CD4-positive, alpha-beta T cell treated with Interleukin-4 for 4 hours (primary cell): ENCODE measurements at regions not wholly inside any gene's neighbourhood (a gene's known extent, or its start where the extent isn't known, plus 50 kb on each side); places are given as distances from the start of the nearest gene placed in this dataset.
A peak's percentile ranks its signal among the peaks of the same experiment; 100 is the strongest.

Source experiments
- DNase-seq: peaks from one replicate; pipeline ENCODE4 v3.0.0-alpha.2; 2020

DNA sequence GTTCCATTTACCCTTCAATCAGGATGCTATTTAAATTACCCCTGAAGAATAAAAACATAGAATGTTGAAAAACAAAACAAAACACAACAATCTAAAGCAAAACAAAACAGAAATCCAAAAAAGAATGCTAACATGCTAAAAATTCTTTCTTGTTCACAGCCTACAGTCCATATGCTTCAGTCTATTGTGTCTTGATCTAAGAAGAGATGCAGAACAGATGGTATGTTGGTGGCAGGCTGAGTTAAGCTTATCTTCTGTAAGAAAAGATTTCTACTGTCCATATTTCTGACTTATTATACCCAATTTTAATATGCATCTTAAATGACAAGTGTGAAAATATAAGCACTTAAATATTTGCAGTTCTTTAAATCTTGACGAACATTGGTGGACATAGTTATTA lies 356.1 kb upstream of the SLITRK1 start:
- DNase-seq, result no peak

DNA sequence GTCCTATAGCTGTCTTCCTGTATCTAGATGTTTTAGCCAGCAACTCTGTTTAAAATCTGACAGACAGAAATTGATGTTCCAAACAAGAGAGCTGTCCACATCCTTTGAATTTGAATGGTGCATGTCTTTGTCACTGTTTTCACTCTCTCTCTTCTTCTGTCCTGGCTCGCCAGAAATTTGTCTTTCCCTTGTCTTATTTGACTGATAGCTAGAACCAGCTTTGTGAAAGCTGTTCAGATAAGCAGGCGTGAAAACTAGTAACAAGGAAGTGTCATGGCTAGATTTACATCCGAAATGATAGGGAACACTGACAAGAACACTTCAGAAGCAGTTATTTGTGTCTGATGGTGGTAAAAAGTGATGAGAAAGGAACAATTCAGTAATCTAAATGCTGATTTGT lies 354.9 kb upstream of the SLITRK1 start:
- no peak for DNase-seq

DNA sequence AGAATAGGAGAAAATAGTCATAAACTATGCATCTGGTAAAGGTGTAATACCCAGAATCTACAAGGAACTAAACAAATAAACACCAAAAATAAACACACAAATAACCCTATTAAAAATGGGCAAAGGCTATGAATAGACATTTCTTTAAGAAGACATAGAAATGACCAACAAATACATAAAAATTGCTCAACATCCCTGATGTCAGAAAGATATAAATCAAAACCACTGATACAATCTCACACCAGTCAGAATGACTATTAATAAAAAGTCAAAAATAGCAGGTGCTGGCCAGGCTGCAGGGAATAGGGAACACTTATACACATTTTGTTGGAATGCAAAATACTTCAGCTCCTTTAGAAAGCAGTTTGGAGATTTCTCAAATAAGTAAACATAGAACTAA lies 352.1 kb upstream of the SLITRK1 start:
- DNase-seq, result no peak

DNA sequence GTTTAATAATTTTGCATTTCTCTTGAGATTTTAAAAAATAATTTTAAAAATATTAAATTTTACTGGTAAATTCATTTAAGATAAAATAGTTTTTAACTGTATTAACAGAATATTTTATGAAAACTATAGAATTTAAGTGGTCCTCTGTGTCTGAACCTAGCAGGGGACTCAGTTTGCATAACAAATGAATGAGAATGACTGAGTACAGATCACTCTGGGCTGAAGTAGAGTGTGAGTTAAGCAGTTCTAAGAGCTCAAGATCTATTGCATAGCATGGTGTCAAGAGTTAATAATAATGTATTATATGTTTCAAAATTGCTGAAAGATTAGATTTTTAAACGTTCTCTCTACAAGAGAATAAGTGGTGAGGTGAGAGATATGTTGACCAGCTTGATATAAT lies 348.3 kb upstream of the SLITRK1 start:
- DNase-seq, result no peak

DNA sequence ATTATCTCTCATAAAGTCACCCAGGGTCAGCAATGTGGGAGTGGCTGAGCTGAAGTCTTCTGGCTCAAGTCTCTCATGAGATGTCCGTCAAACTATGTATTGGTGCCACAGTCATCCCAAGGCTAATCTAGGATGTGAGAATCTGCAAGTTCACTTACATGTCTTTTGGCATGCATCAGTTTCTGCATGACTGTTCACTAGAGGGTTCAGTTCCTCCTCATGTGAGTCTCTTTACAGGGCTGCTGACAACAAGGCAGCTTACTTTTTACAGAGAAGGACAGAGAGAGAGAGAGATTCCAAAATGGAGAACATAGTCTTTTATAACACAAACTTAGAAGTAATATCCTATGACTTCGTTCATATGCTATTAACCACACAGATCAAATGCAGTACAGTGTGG lies 328.8 kb upstream of the SLITRK1 start:
- DNase-seq, result no peak

DNA sequence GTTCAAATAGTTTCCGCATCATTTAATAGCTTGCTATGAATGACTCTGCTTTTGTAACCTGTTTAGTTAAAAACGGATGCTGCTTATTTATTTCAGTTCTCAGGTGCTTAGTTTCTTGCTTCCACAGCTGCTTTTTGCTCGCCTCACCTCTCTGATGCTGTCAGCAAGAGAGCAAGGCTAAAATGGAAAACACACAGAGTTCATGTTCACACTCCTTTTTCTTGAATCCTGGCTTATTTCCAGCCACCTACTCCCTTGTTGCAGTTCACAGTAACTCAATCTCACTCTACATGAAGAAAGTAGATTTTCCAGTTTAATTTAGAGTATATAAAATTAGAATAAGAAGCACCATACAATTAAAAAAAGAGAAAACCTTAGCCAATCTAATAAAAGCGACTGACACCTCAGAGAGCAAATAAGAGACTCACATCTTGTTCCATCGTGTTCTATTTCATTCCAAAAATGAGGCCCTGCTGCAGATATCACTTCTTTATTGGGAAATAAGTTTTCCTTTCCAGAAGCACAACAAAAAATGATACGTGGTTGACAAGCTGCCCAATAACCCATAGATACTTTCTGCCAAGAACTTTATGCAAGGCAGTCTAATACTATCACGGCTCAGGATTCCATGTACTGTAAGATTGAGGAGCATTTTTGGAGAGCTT lies 326.1 kb upstream of the SLITRK1 start:
- no peak for DNase-seq

DNA sequence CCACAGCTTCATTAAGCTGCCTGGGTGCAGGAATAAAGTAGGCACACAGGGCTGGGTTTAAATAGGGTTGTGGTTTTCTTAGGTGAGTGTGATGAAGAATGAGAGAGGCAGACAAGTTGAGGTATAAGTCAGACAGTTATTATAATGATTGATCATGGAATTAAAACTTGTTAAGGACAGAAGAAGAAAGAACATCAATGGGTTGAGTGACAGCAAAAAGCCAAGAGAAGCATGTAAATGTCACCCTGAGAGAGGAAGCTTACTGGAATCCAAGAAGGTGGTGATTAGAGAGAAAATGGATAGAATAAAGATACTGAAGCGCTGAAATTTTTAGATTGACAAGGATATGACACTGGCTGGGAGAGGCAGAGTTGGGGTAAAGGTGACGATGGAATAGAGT lies 325.2 kb upstream of the SLITRK1 start:
- DNase-seq, result no peak

DNA sequence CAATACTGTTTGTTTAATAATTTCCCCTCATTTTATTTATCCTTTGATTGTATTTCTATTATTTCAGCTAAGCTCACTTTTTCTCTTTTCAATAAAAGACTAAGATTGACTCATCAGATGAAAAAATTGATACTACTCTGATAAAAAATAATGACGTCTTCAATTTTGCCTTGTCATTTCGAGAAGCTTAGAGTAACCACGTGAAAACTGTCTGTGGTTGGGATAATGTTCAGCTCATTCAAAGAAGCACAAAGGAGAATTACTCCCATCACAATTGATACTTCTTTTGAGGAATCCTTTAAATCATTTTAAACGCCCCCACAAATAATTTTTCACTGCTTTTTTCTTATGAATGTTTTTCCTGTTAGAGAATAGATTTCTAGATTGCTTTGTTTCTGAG lies 318.7 kb upstream of the SLITRK1 start:
- no peak for DNase-seq

DNA sequence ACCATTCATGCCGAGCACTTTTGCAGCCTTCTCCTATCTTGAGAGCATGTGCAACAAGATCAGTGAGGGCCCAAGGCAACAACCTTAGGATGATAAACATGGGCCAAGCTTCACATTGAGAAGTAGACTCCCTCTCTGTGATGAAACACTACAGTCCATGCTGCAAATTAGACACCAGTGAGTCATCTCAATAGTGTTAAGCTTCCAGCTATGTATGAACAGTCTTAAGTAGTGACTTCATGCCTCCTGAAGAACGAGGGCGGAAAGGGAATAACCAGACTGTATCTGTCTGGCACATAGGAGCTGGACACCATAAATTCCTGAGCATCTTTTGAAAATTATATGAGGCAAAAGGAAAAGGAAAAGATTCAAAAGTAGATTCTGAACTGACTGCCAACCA lies 309.9 kb upstream of the SLITRK1 start:
- no peak for DNase-seq

DNA sequence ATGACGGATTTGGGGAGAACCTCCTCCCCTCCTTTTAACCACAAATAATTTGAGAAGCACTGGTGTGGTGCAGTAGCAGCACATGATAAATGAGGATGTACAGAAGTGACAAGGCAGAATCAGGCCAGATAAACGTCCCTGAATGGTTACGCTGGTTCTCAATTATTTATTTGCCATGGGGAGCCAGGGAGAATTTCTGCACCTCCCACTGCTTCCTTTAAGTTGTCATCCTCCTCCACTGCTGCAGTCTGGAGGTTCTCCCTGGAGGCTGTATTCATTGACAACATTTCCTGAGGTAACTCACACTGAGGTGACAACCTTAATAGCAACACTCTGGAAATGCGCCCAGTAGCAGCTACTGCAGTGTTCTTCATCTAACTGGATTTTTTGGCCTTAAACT lies 308.9 kb upstream of the SLITRK1 start:
- no peak for DNase-seq

DNA sequence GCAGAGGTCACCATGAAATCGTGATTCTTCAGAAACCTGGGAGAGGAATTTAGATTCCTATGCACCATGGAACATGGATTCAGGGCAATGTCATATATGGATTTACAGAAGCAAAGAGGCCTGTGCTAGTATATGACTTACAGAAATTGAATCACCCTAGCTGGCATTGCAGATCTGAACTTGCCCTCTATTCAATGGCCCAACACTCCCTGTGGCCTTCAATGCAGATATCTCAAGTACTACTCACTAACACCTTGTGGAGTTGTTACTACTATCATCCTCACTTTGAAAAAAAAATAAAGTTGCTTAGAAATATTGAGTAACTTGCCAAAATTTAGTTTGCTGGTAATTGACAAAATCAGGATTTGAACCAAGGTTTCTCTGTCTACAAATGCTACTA lies 305.4 kb upstream of the SLITRK1 start:
- no peak for DNase-seq

DNA sequence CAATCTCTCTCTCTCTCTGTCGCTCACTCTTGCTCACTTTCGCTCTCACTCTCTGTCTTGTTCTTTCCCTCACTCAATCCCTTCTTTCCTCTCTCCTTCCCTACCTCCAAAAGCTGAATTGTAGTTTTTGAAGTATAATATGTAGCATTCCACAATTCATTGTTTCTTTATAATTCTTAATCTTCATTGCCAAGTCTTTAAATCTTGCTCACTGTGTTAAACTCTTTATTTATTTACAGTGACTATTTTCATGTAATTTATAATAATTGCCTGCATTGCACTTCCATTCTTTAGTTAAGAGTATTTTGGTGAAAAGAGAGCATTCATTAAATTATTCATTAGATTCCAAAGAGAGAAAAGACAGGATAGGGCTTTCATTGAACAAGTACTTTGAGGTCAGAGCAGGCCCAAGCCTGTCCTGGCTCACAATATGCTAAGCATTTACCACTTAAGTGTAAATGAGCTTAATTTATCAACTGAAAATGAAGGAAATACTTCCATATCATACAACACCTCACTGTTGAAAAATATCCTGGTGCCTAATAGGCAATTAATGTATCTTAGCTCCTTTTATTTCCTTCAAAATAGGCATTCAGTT lies 257.4 kb upstream of the SLITRK1 start:
- no peak for DNase-seq

DNA sequence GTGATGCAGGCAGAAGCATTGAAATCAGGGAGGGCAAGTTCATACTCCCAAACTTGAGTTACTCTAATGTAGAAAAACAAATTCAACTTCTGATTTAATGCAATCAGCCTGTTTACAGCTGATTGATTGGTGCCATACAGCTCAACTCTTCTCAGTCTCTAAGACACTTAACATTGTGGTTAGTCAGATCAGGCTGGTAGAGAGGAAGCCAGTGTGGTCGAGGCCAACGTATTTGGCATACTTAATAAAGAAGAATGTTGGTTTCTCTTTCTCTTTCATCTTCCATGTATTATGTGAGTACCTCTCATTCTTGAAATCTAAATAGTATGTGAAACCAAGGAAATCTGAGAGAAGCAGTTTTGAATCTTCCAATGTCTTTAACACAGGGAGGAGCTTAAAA lies 255.0 kb upstream of the SLITRK1 start:
- DNase-seq, result peak; percentile 85

DNA sequence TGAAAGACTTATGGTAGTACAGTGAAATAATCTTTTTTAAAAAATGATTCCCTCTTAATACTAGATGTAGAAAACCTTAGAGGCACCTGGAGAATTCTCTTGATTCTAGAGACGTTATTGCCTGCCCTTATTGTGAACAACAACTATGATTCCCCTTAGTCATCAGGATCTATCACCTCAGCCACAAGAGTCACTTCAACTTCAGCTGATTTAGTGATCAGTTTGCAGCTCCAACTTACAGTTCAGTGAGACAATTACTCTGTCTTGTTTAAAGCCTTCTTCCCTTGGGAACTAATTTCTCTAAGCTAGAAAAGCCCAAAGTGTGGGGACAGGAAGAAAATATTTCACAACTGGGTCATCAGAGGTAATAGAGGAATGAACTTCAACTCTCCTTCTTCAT lies 254.3 kb upstream of the SLITRK1 start:
- peak; percentile 56 for DNase-seq

DNA sequence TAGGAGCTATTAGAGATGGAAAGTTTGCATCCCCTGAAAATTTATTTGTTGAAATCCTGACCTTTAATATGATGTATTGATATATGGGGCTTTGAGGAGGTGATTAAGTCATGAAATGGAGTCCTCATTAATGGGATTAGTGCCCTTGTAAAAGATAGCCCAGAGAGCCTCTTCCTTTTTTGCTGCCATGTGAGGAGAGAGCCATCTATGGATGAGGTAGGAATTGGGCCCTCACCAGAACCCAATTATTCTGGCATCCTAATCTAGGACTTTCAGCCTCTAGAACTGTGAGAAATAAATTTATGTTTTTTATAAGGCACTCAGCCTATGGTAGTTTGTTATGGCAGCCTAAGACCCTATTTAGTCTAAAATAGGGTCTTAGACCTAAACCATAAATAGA lies 250.2 kb upstream of the SLITRK1 start:
- no peak for DNase-seq

DNA sequence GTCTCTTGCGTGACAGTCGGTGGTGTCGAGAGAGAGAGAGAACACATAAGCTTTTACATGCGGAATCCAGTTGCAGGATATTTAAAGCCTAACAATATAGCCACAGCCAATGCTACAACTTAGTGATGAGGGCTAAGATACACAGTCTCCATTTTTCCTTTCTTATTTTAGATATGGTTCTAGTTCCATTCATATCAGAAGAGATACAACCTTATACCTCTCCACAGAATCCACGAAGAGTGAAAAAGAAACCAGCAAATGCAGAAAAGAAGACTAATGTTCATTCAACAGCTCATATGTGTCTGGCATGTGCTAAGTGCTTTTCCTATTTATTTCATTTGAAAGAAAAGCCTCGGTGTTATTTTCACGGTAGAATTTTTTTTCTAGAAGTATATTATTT lies 249.0 kb upstream of the SLITRK1 start:
- DNase-seq, result no peak

DNA sequence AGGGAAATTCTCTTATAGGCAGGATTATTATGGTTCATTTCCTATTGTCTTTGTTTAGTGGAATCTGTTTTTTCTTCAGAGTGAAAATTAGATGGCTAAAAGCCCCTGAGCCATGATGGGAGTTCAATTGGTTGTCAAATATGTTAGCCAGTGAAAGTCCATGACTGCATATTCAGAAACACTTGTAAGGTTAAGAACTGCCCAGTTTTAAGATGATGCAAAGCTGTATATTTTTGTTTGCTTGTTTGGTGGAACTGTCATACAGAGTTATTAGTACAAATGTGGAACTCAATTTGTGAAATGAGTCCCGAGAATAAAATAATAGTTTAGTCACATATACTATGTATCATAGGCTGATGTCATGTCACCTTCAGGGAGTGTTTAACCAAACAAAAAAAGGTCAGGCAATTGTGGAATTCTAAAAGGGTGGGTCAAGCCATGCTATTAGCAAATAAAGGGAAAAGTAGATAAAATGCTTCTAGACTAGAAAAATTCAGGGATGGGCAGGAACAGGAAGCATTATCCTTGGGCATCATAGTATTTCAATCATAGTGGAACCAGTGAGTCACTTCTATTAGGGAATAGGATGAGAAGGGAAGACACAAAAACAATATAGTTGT lies 248.3 kb upstream of the SLITRK1 start:
- DNase-seq, result no peak

DNA sequence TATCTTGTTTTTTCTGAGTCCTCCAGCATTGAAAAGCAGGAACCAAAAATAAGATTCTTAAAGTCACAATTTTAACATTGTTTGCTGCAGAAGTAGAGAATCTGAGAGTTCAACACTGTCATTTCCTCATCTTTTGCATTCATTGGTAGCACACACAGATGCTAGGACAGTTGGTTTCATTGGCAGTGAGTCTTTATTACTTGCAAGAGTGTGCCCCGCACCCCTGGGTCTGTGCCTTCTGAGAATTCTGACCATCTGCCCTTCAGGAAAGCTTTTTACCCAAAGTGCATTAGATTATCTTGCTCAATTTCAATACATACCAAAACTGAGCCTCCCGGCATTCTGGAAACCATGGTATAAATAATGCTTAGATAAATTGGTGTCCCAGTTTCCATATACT lies 247.7 kb upstream of the SLITRK1 start:
- no peak for DNase-seq

DNA sequence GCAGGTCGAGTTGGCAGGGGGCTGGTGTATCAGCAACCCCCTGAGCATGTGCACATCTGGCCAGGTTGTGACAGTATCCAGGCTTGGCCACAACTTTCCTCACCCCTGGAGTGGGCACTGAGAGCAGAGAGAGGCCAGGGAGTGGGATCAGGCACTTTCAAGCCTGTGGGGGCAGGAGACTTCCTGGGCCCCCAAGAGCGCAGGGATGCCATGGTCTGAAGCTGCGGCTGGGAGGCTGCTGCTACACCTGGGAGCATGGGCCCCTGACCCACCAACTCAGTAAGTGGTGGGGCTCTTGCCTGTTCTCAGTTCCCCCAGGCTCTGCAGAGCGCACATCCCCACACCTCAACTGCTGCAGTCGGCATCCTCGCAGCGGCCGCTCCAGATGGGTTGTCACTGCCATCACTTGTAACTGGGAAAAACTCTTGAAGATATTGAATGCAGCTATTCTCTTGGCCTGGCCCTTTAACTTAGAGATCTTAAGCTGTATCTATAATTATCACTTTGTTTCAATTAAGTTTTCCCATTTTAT lies 245.4 kb upstream of the SLITRK1 start:
- no peak for DNase-seq

DNA sequence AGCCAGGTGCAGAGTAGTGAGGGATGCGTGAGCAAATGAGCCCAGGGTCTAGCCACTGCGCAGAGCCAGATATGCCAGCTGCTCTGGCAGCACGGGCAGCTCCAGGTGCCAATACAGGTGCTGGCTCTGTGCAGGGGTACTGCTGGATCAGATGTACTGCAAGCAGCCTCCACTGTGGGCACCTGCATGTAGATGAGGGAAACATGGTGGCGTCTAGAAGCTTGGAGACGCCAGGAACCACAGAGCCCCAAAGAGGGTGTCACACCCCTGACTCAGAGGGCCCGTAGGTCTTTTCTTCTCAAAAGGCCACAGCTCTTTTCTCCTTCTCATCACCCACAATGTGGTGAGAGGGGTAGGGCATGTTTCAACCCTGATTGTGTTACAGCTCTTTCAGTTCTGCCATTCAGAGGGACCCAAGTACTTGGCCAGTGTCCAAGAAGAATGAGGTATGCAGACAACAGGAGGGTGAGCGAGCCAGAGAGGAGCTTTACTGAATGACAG lies 244.4 kb upstream of the SLITRK1 start:
- peak; percentile 59 for DNase-seq

DNA sequence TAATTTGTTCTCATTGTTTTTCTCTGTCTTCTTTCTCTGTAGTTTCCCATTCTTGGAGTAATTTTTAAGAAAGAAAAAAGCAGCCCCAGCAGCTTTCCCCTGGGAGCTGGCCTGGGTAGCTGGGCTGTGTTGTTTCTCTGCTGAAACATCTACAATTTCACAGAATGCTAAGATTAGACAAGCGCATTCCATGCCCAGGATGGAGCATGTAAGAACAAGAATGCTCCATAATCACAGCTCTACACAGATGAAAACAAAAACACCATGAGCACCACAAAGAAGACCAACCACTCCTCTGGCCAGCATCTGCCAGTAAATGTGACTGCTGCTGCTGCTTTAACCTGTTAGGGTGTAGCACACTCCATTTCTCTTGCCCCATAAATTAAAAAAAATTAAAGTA lies 239.2 kb upstream of the SLITRK1 start:
- no peak for DNase-seq

DNA sequence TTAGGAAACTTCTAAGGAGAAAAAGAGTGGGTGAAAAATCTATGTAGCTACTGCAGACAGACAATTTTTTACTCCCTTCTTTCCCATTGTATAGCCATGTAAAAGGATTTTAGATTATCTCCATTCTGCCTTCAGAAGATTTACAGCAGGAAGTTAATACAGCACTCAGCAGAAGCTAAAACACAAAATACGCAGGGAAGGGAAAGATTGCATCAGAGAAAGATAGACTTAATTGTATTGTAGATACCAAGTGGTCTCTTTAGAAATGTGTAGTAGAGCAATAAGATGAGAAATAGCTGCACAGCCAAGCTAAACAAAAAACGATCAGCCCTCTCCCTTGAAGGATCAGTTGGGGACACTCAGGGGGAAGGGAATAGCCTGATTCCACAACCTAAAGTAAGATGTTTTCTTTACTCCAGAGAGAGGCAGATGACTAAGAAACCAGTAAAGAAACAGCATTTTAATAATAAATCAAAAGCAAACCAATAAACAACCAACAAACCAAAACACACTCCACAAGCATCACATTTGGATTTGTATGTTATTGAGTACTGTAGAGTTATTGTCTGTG lies 236.7 kb upstream of the SLITRK1 start:
- DNase-seq, result no peak

DNA sequence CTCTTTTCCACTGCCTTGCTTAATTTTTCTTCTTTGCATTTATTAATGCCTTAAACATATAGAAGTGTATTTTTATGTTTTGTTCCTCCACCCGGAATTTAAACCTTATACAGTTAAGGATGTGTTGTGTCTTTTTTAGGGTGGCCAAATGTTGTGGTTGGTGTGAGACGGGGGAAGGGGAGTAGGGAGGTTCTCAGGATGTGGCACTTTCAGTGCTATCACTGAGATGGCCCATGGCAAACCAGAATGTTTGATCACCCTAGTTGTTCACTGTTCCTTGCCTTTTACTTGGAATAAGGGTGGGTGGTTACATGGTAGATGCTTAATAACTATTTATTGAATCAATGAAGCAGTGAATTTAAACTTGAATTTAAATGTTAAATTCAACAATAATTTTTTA lies 216.0 kb upstream of the SLITRK1 start:
- DNase-seq, result no peak

DNA sequence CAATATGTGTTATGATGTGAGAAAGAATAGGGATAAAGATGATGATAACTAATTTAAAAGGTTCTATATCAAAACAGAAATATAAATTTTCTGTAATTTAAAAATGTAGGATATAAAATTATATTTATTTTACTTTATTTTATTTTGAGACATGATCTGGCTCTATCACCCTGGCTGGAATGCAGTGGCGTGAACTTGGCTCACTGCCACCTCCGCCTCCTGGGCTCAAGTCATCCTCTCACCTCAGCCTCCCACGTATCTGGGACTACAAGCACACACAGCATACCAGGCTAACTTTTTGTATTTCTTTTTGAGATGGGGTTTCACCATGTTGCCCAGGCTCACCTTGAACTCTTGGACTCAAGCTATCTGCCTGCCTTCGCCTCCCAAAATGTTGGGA lies 214.9 kb upstream of the SLITRK1 start:
- no peak for DNase-seq
